B cell (primary cell): ENCODE measurements at regions not wholly inside any gene's neighbourhood (a gene's known extent, or its start where the extent isn't known, plus 50 kb on each side); places are given as distances from the start of the nearest gene placed in this dataset.

ENCODE experiments used
- ATAC-seq: fragments of 200-7000 bp; cut with Tn5 transposase; one replicate; pipeline ENCODE4 v1.10.0; 2021; ENCODE audit warnings: low read depth, mild to moderate bottlenecking, moderate number of reproducible peaks, moderate library complexity
- CTCF ChIA-PET: fragments of 350-600 bp; sonication (Branson Sonifier 250); formaldehyde crosslinking; loops from one replicate; lab custom pipeline; 2021; ENCODE audit warnings: antibody characterized with exemption, inconsistent platforms; lab: Charles Lee
- POLR2A ChIA-PET: fragments of 350-600 bp; sonication (Branson Sonifier 250); formaldehyde crosslinking; loops from one replicate; lab custom pipeline; 2021; ENCODE audit warnings: antibody characterized with exemption; lab: Charles Lee
- DNase-seq: peaks from one replicate; pipeline ENCODE4 v3.0.0; 2013
- H2AFZ ChIP-seq: 2 replicates; pipeline ENCODE4 v1.6.1; 2012; ENCODE audit warnings: mild to moderate bottlenecking, low read depth, low read length; ENCODE audit not compliant: insufficient read depth, poor library complexity, severe bottlenecking
- H3K27ac ChIP-seq, 2 donors: 1 replicate in 1 of 2; 2 replicates in 1 of 2; pipeline ENCODE4 v1.5.1; 2012 to 2013; ENCODE audit warnings: low read length in 2 of 2, mild to moderate bottlenecking in 2 of 2, moderate library complexity in 1 of 2
- H3K27me3 ChIP-seq, 4 experiments: fragments of 200-600 bp in 1 of 4; sonication (generic) in 1 of 4; replicated peaks in 1 of 4; 1 replicate in 2 of 4; 2 replicates in 2 of 4; pipeline versions ENCODE4 v1.6.1 to v1.7.0; 2013 to 2016; ENCODE audit warnings: low read length in 3 of 4, mild to moderate bottlenecking in 2 of 4, mixed read lengths in 1 of 4, moderate library complexity in 1 of 4; ENCODE audit not compliant: insufficient read depth in 4 of 4, control insufficient read depth in 3 of 4; ENCODE audit errors: control extremely low read depth in 1 of 4
- H3K36me3 ChIP-seq, 2 experiments: replicated peaks in 1 of 2; 1 replicate in 1 of 2; 2 replicates in 1 of 2; pipeline versions ENCODE4 v1.6.1 to v1.7.1; 2013; ENCODE audit warnings: low read length in 1 of 2; ENCODE audit not compliant: insufficient read depth in 2 of 2, control insufficient read depth in 1 of 2; ENCODE audit errors: control extremely low read depth in 1 of 2, extremely low read depth in 1 of 2
- H3K4me1 ChIP-seq, 2 donors: fragments of 200-600 bp in 1 of 2; sonication (generic) in 1 of 2; 1 replicate in 1 of 2; 2 replicates in 1 of 2; pipeline versions ENCODE4 v1.5.1 to v1.6.1; 2013 to 2017; ENCODE audit warnings: low read length in 2 of 2; ENCODE audit not compliant: control insufficient read depth in 2 of 2, insufficient read depth in 2 of 2
- H3K4me2 ChIP-seq: replicated peaks from 2 replicates; pipeline ENCODE3; 2012; ENCODE audit warnings: mild to moderate bottlenecking, low read depth, low read length; ENCODE audit not compliant: poor library complexity, severe bottlenecking
- H3K4me3 ChIP-seq, 5 experiments: fragments of 200-600 bp in 1 of 5; sonication (generic) in 1 of 5; 1 replicate in 3 of 5; 2 replicates in 2 of 5; pipeline versions ENCODE4 v1.5.1 to v1.7.0; 2011 to 2016; ENCODE audit warnings: low read length in 4 of 5, mild to moderate bottlenecking in 4 of 5, low read depth in 2 of 5, control low read depth in 1 of 5, moderate library complexity in 1 of 5; ENCODE audit not compliant: insufficient read depth in 1 of 5; ENCODE audit errors: control extremely low read depth in 1 of 5, extremely low read depth in 1 of 5
- H3K79me2 ChIP-seq: fragments of 200-600 bp; sonication (generic); one replicate; pipeline ENCODE4 v1.6.0; 2016; ENCODE audit warnings: low read length; ENCODE audit not compliant: control insufficient read depth, insufficient read depth
- H3K9ac ChIP-seq: fragments of 200-600 bp; sonication (generic); 2 replicates; pipeline ENCODE4 v1.6.1; 2017; ENCODE audit warnings: mild to moderate bottlenecking, low read length, moderate library complexity
- H3K9me3 ChIP-seq, 3 donors: one replicate each; pipeline versions ENCODE4 v1.6.1 to v1.7.1; 2013; ENCODE audit warnings: low read length in 2 of 3; ENCODE audit not compliant: control insufficient read depth in 2 of 3, insufficient read depth in 1 of 3; ENCODE audit errors: control extremely low read depth in 1 of 3
- H4K20me1 ChIP-seq: 2 replicates; pipeline ENCODE4 v1.6.0; 2012; ENCODE audit warnings: mild to moderate bottlenecking, low read length; ENCODE audit not compliant: insufficient read depth, control insufficient read depth, poor library complexity, severe bottlenecking
- H3K27ac Mint-ChIP-seq: one replicate; pipeline ENCODE4 v1.8.0; 2021; ENCODE audit warnings: mixed read lengths
- H3K27me3 Mint-ChIP-seq: one replicate; pipeline ENCODE4 v1.8.0; 2021; ENCODE audit warnings: mixed read lengths
- H3K4me1 Mint-ChIP-seq: one replicate; pipeline ENCODE4 v1.8.0; 2021; ENCODE audit warnings: mixed read lengths
- H3K4me3 Mint-ChIP-seq: one replicate; pipeline ENCODE4 v1.8.0; 2021; ENCODE audit warnings: mixed read lengths
- H3K9me3 Mint-ChIP-seq: one replicate; pipeline ENCODE4 v1.8.0; 2022; ENCODE audit warnings: mixed read lengths; ENCODE audit not compliant: insufficient read depth
- EZH2 ChIP-seq: IDR thresholded peaks from 2 replicates; pipeline ENCODE4 v1.6.1; 2012; ENCODE audit warnings: borderline replicate concordance, low read depth, mild to moderate bottlenecking, moderate library complexity, low read length; ENCODE audit not compliant: insufficient read depth, poor library complexity, severe bottlenecking
- WGBS: methylation state at CpG from one replicate; pipeline ENCODE4 v1.1.5; 2013; ENCODE audit warnings: missing lambda C conversion rate; ENCODE audit not compliant: insufficient coverage; 5-methylcytosine and 5-hydroxymethylcytosine counted together
- intact Hi-C: fragments of 100-400 bp; cut with micrococcal nuclease; formaldehyde crosslinking; loops from one replicate; pipeline ENCODE4 v1.10.0; 2022
- TF ChIP-seq, protein P1 (sequence below): fragments of 200-600 bp; IDR thresholded peaks from one replicate; pipeline ENCODE4 v1.8.0; 2022; ENCODE audit warnings: antibody characterized with exemption, mild to moderate bottlenecking

DNA sequence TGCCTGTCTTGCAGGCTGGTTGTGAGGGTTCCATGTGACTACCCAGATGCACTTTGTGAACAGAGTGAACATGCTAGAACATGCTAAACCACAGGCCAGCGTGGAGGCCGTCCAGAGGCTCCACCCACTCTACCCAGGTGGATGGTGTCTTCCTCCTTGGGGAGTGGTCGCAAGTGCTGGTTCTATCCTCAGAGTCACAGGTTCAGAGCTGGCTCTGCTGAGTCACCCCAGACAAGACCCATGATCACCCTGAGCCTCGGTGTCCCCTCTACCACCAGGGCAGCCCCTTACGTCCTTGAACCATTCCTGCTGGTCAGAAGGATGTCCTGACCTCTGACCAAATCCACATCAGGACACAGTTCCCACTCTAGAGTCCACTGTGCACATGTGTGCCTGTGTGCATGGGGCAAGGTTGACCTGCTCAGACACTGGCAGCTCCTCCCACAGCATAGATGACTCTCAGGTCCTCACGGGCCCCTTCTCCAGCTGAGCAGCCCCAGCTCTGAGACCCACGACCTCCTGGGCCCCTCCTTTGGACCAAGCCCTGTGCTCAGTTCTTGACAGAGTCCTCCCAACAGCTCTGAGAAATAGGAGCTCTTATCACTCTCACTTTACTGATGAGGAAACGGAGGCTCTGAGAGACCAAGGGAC is 391.8 kb downstream of the MATN1 start:
- Histone ChIP-seq H3K79me2 (no peaks in the 10 kb centered on the region), H3K27me3 (no peaks in the 10 kb centered on the region), H3K4me1 (no peaks in the 10 kb centered on the region), H3K4me2 (no peak overlapping the region), H3K36me3 (no peaks in the 10 kb centered on the region), H3K9me3 (no peaks in the 10 kb centered on the region), H3K4me3 (no peak overlapping the region), H3K9ac (no peak overlapping the region), H4K20me1 (no peaks in the 10 kb centered on the region), H3K27ac (no peak overlapping the region), H2AFZ (no peak overlapping the region)
- H3K27ac Mint-ChIP-seq, result no peak overlapping the region
- no peaks in the 10 kb centered on the region for H3K4me1 Mint-ChIP-seq
- DNase-seq, result no peak
- TF ChIP-seq, protein P1, sequence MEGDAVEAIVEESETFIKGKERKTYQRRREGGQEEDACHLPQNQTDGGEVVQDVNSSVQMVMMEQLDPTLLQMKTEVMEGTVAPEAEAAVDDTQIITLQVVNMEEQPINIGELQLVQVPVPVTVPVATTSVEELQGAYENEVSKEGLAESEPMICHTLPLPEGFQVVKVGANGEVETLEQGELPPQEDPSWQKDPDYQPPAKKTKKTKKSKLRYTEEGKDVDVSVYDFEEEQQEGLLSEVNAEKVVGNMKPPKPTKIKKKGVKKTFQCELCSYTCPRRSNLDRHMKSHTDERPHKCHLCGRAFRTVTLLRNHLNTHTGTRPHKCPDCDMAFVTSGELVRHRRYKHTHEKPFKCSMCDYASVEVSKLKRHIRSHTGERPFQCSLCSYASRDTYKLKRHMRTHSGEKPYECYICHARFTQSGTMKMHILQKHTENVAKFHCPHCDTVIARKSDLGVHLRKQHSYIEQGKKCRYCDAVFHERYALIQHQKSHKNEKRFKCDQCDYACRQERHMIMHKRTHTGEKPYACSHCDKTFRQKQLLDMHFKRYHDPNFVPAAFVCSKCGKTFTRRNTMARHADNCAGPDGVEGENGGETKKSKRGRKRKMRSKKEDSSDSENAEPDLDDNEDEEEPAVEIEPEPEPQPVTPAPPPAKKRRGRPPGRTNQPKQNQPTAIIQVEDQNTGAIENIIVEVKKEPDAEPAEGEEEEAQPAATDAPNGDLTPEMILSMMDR, result no peak
- TF ChIP-seq EZH2, result no peak
- POLR2A ChIA-PET, result no interaction called here
- intact Hi-C loops, result no loop called here
- peaks cover 8% of the 10 kb centered on the region for H3K27me3 Mint-ChIP-seq
- 58% methylated on average over 8 of the region's 8 CpGs for WGBS
- ATAC-seq, result no peak
- no peak overlapping the region for H3K4me3 Mint-ChIP-seq
- H3K9me3 Mint-ChIP-seq, result no peaks in the 10 kb centered on the region
- CTCF ChIA-PET, result no interaction called here

DNA sequence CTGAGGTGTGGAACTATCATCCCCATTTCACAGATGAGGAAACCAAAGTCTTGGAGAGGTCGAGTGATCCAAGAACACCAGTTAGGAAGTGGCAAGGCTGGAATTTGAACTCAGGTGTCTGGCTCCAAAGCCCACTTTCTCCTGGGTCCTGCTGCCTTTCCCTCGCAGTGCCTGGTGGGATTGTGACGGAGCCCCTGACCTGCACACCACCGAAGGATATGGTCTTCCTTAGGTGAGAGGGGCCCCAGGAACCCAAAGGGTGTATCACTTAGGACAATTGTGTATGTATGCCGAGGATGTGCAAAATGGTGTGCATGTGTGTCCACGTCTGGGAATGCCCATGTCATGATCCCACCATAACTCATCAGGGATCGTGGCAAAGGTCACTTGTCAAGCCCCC is 392.7 kb downstream of the MATN1 start:
- Mint-ChIP-seq H3K4me1 (no peaks in the 10 kb centered on the region), H3K9me3 (no peaks in the 10 kb centered on the region), H3K27ac (no peak overlapping the region), H3K27me3 (peaks cover 8% of the 10 kb centered on the region), H3K4me3 (no peak overlapping the region)
- no peak overlapping the region for H2AFZ ChIP-seq
- no peak overlapping the region for H3K9ac ChIP-seq
- no peaks in the 10 kb centered on the region for H3K9me3 ChIP-seq
- H3K4me1 ChIP-seq, result no peaks in the 10 kb centered on the region
- no peak overlapping the region for H3K4me3 ChIP-seq
- no peak for TF ChIP-seq EZH2
- TF ChIP-seq, protein P1, result no peak
- no peaks in the 10 kb centered on the region for H3K79me2 ChIP-seq
- DNase-seq, result no peak
- H3K4me2 ChIP-seq, result no peak overlapping the region
- POLR2A ChIA-PET, result no interaction called here
- no peaks in the 10 kb centered on the region for H3K36me3 ChIP-seq
- no peak overlapping the region for H3K27ac ChIP-seq
- no peak for ATAC-seq
- H4K20me1 ChIP-seq, result no peaks in the 10 kb centered on the region
- CTCF ChIA-PET, result no interaction called here
- intact Hi-C loops, result no loop called here
- no peaks in the 10 kb centered on the region for H3K27me3 ChIP-seq
- 94% methylated on average over 5 of the region's 7 CpGs for WGBS
